ENCODE measurements at regions not wholly inside any gene's neighbourhood (a gene's known extent, or its start where the extent isn't known, plus 50 kb on each side); places are given as distances from the start of the nearest gene placed in this dataset.

DNA sequence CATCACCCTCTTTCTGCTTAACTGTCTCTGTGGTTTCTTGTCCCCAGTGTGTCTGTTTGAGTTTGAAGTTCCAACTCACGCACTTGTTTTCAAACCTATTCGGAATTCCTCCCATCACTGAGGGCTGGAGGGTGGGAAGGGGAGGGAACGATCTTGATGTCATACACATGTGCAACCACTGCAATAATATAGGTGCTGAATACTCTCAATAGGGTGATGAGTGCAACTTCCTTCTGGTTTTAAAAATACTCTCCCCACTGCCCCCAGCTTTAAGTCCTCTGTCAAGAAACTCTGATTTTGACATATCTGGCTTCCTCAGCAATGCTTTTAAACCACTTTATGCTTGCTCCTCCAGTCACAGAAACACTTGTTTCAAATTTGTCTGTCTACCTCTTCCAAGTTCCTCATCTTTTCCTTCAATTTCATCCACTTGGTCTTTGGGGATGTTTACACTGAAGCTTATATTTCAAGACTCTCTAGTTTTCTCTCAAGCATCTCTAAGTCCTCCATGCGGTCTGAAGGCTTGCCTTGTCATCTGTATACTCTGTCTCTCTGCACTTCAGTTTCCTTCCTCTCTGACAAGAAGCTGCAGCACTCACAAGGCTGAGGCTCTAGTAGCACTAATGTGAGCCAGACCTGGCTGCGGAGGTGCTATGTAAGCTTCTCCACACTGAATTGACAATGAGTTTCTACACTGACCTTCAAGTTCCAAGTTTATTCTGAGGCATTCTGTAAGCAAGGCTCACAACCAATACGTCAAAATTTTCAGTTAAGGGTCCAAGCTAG, 422.3 kb downstream of the ZEB2 start:
- TF ChIP-seq, protein P1, sequence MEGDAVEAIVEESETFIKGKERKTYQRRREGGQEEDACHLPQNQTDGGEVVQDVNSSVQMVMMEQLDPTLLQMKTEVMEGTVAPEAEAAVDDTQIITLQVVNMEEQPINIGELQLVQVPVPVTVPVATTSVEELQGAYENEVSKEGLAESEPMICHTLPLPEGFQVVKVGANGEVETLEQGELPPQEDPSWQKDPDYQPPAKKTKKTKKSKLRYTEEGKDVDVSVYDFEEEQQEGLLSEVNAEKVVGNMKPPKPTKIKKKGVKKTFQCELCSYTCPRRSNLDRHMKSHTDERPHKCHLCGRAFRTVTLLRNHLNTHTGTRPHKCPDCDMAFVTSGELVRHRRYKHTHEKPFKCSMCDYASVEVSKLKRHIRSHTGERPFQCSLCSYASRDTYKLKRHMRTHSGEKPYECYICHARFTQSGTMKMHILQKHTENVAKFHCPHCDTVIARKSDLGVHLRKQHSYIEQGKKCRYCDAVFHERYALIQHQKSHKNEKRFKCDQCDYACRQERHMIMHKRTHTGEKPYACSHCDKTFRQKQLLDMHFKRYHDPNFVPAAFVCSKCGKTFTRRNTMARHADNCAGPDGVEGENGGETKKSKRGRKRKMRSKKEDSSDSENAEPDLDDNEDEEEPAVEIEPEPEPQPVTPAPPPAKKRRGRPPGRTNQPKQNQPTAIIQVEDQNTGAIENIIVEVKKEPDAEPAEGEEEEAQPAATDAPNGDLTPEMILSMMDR (conservative IDR thresholded peaks at IDR 0.05) = no peak
- TF ChIP-seq ZFX (IDR thresholded peaks at IDR 0.05) = no peak

Measured in C4-2B (cell line).